Mammary epithelial cell (primary cell): ENCODE measurements at regions not wholly inside any gene's neighbourhood (a gene's known extent, or its start where the extent isn't known, plus 50 kb on each side); places are given as distances from the start of the nearest gene placed in this dataset.

ENCODE experiments used
- EZH2 ChIP-seq: IDR thresholded peaks from 2 replicates; pipeline ENCODE4 v1.6.1; 2012; ENCODE audit warnings: low read length, inconsistent platforms, borderline replicate concordance
- TF ChIP-seq, protein P1 (sequence below), 2 donors: IDR thresholded peaks in 1 of 2; conservative IDR thresholded peaks in 1 of 2; 2 replicates each; pipeline ENCODE4 v1.5.1; 2011 to 2012; ENCODE audit warnings: inconsistent platforms in 2 of 2, low read length in 2 of 2, mild to moderate bottlenecking in 2 of 2, control low read depth in 1 of 2, low read depth in 1 of 2; ENCODE audit not compliant: insufficient read depth in 1 of 2; ENCODE audit errors: extremely low read depth in 1 of 2

DNA sequence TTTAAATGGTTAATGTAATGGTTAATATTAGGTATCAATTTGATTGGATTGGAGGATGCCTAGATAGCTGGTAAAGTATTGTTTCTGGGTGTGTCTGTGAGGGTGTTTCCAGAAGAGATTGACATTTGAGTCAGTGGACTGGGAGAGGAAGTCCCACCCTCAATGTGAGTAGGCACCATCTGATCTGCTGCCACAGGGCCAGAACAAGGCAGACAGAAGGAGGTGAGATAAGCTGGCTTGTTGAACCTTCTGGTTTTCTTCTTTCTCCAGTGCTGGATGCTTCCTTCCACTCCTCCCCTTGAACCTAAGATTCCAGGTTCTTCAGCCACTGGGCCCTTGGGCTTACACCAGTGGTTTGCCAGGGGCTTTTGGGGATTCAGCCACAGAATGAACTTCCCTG is 756.5 kb upstream of the LRFN5 start:
- TF ChIP-seq, protein P1, sequence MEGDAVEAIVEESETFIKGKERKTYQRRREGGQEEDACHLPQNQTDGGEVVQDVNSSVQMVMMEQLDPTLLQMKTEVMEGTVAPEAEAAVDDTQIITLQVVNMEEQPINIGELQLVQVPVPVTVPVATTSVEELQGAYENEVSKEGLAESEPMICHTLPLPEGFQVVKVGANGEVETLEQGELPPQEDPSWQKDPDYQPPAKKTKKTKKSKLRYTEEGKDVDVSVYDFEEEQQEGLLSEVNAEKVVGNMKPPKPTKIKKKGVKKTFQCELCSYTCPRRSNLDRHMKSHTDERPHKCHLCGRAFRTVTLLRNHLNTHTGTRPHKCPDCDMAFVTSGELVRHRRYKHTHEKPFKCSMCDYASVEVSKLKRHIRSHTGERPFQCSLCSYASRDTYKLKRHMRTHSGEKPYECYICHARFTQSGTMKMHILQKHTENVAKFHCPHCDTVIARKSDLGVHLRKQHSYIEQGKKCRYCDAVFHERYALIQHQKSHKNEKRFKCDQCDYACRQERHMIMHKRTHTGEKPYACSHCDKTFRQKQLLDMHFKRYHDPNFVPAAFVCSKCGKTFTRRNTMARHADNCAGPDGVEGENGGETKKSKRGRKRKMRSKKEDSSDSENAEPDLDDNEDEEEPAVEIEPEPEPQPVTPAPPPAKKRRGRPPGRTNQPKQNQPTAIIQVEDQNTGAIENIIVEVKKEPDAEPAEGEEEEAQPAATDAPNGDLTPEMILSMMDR (conservative IDR thresholded peaks at IDR 0.05 in 1 of 2, IDR thresholded peaks at IDR 0.05 in 1 of 2; ENCODE audit: extremely low read depth in 1 of 2, insufficient read depth in 1 of 2, low read depth in 1 of 2, low read length in 2 of 2): no peak
- no peak for TF ChIP-seq EZH2
